HPDE6-E6E7 (cell line): ENCODE measurements at regions not wholly inside any gene's neighbourhood (a gene's known extent, or its start where the extent isn't known, plus 50 kb on each side); places are given as distances from the start of the nearest gene placed in this dataset.

Experiments
- DNase-seq: peaks from one replicate; pipeline ENCODE4 v3.0.0; 2011; ENCODE audit warnings: missing footprints; ENCODE audit errors: extremely low spot score

- DNase-seq: peak; percentile 28
Observed at GRCh38 chr13:73715911-73716510, 418.2 kb downstream of the KLF12 start.

GRCh38 chr13:73715114-73715910 is 418.9 kb downstream of the KLF12 start:
- DNase-seq: peak; percentile 28

GRCh38 chr13:73714522-73714921 is 419.7 kb downstream of the KLF12 start:
- no peak for DNase-seq

GRCh38 chr13:73708393-73708985 is 425.7 kb downstream of the KLF12 start:
- peak; percentile 22 for DNase-seq

- no peak for DNase-seq
Observed at GRCh38 chr13:73704587-73704986, 429.6 kb downstream of the KLF12 start.

- DNase-seq: no peak
Observed at GRCh38 chr13:73703606-73704005, 430.6 kb downstream of the KLF12 start.

GRCh38 chr13:73702419-73703071 is 431.7 kb downstream of the KLF12 start:
- no peak for DNase-seq

- no peak for DNase-seq
Observed at GRCh38 chr13:73701160-73701559, 433.0 kb downstream of the KLF12 start.

- no peak for DNase-seq
Observed at GRCh38 chr13:73698859-73699258, 435.3 kb downstream of the KLF12 start.

- DNase-seq: no peak
Observed at GRCh38 chr13:73697166-73697565, 437.0 kb downstream of the KLF12 start.

GRCh38 chr13:73696713-73697112 is 437.5 kb downstream of the KLF12 start:
- DNase-seq: no peak

GRCh38 chr13:73696271-73696670 is 437.9 kb downstream of the KLF12 start:
- DNase-seq: no peak

GRCh38 chr13:73695325-73695724 is 438.9 kb downstream of the KLF12 start:
- no peak for DNase-seq

GRCh38 chr13:73693215-73693614 is 441.0 kb downstream of the KLF12 start:
- DNase-seq: no peak

GRCh38 chr13:73691891-73692290 is 442.3 kb downstream of the KLF12 start:
- DNase-seq: no peak

GRCh38 chr13:73687929-73688328 is 446.3 kb downstream of the KLF12 start:
- no peak for DNase-seq

GRCh38 chr13:73687087-73687486 is 447.1 kb downstream of the KLF12 start:
- DNase-seq: no peak

GRCh38 chr13:73684750-73685149 is 449.5 kb downstream of the KLF12 start:
- no peak for DNase-seq

GRCh38 chr13:73684286-73684685 is 449.9 kb downstream of the KLF12 start:
- no peak for DNase-seq

- no peak for DNase-seq
Observed at GRCh38 chr13:73683746-73684145, 450.5 kb downstream of the KLF12 start.

GRCh38 chr13:73681779-73682178 is 452.4 kb downstream of the KLF12 start:
- no peak for DNase-seq

GRCh38 chr13:73681015-73681414 is 453.2 kb downstream of the KLF12 start:
- no peak for DNase-seq
